H4 (cell line): ENCODE measurements at regions not wholly inside any gene's neighbourhood (a gene's known extent, or its start where the extent isn't known, plus 50 kb on each side); places are given as distances from the start of the nearest gene placed in this dataset.

Source experiments
- DNase-seq: peaks from one replicate; pipeline ENCODE4 v3.0.0-alpha.2; 2015; ENCODE audit warnings: low spot score

GRCh38 chr15:70227147-70227546 is 129.4 kb upstream of the TLE3 start:
- DNase-seq, result no peak

DNA sequence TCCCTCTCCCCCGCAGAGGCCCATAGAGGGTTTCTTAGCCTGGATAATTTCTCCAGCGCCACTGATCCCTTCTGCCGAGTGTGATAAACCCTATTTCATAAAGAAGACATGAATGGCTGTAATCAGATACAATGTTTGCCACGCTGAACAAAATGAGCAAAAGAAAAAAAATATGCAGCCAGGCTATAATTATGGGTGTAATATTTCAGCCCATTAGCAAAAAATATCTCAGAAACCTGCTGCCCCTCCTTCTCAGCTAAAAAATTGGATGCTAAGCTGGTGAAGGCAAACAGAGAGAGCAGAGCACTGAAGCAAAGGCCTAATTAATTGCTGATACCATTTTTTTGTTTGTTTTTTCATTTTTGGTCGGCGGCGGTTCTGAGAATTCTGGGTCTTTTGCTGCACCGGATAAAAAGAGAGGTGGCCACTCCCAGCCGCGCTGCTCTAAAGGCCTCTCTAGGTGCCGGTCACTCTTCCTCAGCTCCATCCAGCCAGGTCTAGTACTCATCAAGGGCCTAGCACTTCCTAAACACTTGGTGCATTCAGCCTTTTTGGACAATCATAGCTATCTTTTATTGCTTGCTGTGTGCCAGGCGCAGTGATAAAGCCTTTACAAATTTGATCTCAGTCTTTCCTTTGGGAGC is 128.7 kb upstream of the TLE3 start:
- DNase-seq, result no peak

GRCh38 chr15:70225416-70225815 is 127.7 kb upstream of the TLE3 start:
- DNase-seq, result no peak

DNA sequence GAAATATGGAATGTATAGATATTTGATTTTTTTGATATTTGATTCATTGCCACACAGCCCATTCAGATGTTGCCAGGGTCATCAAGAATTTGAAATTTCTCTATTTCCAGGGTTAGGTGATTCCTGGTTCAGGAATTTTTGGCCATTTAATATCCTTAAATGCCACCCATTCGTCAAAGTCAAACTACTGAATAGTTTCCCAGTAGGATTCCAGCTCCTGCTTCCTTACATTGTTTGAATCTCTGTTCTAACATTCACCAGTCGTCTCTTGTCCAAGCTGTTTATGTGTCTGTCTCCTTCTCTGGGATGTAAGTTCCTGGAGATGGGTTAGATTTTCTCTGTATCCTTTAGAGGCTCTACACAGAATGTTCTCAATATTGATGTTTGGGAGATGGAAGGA is 124.9 kb upstream of the TLE3 start:
- no peak for DNase-seq

DNA sequence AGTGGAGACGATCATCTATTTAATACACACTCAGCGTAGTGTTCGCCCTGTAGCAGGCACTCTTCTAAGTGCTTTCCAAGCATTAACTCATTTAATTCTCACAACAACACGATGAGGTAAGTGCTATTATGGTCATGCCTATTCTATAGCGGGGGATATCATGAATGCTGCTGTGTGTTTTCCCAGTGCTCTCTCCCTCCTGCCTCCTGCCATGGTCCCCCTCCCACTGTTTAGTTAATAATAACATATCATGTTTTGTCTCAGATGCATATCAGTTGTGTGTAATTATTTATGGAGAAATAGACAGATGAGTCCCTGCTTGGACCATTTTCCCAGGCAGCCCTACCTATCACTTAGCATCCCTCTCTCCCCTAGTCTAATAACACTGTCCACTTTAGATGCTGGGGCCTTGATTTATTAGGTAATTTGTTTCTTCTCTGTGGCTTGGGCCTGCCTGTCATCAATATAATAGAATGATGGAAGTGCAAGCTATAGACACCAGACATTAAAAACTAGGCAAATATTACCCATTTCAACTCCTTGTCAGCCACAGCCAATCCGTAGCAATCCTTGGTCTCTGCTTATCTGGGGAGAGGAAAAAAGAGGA is 122.9 kb upstream of the TLE3 start:
- no peak for DNase-seq

DNA sequence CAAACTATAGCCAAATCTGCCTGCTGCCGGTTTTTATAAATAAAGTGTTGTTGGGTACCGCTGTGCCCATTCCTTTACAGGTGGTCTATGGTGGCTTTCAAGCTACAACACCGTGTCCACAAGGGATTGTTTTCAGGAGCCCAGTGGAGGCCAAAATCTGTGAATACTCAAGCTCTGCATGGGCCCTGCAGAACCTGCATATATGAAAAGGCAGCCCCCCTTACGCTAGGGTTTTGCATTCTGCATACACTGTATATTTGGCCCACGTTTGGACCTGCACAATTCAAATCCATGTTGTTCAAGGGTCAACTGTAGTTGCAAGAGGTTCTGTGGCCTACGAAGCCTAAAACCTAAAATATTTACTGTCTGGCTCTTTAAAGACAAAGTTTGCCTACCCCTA is 122.2 kb upstream of the TLE3 start:
- no peak for DNase-seq

DNA sequence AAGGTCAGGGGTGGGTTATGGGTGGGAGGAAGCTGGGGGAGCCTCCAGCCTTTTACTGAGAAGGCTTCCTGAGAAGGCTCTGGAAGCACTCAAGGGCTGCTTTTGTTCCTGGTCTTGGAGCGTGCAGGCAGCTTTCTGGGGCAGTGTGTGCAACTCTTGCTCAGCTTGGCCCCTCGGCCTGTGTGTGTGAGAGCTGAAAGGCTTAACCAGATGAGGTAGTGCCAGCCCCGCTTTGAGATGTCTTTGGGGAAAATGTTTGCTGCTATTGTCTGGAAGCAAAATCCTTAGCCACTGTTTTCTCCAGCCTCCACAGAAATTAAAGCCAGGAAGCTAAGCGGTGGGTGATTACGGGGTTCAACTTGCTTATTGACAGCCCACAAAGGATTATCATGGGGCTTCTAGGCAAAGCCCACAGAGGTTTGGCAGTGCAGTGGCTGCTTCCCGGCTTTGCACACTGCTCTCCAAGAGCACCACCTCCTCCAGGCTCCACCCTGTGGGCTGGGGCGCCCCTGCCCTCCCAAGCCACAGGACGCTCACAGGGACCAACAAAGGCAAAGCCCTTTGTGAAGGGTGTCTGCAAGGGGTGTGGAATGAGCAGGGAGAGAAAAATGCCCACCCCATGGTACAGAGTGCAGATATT is 121.7 kb upstream of the TLE3 start:
- no peak for DNase-seq

- DNase-seq, result no peak
These were observed 119.8 kb upstream of the TLE3 start for GRCh38 chr15:70217226-70218160.

DNA sequence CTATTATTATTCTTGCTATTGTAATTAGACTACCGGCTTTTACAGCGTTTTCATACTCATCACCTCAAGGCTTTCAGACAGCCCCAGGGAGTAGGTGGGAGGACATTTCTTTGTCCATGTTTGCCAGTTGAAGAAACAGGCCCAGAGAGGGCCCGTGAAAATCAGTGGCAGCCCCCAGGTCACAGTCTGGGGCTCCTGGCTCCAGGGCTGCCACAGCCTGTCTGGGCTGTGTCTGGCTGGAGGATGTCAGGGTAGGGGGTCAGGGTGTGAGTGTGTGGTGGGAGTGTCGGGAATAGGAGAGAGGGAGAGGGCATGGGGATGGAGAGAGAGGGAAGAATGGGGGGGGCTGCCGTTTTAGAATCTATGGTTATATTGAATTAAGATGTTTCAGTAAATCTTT is 118.2 kb upstream of the TLE3 start:
- DNase-seq, result no peak

DNA sequence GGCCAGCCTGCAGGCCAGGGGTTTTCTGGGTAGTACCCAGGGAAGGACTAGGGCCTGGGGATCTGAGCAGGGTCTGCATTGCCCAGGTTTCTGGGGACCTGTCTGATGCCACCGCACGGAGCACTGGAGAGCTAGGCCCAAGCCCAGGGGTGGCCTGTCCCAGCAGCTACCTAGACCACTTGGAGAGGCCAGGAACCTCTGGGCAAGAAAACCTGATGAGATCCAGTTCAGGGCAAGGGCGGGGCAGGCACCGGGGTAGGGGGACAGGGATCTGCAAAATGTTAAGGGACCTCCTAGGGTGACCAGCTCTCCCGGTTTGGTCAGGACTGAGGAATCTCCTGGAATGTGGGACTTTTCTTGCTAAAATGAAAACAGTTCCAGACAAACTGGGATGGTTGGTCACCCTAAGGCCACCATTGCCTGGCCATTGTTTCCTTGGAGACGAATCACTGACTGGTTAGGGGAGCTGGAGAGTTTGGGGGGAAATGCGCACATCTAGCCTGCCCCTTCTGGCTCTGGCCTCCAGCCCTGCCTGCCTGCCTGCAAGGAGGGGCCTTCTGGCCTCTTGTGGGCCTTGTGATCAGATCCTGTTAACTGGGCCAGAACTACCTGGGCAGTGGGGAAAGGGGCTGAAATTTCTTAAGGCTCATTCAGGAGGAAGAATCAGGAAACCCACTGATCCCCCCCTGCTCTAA is 117.4 kb upstream of the TLE3 start:
- DNase-seq, result no peak

- no peak for DNase-seq
These were observed 116.6 kb upstream of the TLE3 start for GRCh38 chr15:70214276-70214675.

DNA sequence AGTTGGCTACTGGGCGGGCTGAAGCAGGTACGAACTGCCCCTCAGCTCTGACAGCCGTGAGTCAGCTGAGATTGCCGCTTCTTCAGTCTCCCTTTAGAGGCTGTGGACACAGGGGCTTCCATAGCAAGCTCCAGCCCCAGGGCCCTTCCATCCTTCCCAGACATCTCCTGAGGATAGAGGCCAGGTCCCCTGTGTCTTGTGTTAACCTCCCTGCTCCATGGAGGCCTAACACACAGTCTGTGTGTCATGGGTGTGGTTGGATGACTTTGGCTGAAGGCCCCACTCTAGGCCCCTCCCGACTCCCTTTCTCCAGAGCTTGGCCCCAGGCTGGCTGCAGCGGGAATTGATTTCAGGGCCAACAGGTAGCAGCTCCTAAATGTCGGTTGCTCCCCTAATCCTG is 116.1 kb upstream of the TLE3 start:
- no peak for DNase-seq

DNA sequence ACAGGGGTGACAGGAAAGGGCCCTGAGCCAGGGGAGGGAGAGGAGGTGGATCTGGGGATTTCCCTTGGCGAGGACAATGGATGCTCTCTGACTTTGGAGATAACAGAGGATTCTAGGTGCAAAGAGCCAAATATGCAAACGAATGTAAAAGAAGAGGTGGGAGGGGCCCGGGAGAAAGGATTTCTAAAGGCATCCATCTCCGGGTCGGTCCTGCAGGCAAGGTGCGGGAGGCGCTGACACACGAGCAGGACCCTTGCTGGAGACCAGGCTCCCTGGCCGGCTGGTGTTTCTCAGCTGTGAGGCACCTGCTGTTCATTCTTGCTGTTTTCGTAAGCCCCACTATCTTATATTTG is 115.2 kb upstream of the TLE3 start:
- DNase-seq, result no peak

- DNase-seq, result no peak
These were observed 114.7 kb upstream of the TLE3 start for GRCh38 chr15:70212286-70212962.

DNA sequence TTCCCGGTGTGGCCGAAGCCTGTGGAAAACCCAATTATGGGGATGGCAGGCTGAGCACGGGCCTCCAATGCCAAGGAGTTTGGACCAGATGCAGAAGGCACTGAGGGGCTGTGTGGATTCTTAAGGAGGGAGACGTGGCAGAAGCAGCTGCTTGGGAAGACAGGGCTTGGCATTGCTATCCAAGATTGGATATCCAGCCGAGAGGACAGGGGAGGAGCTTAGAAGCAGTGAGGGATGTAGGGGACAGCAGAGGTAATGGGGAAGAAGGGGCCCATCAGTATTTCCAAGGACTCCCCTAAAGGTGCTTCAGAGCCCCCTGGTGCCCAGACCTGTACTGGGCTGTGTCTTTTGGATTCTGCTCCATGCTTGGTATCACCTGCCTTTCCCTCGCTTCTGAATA is 112.8 kb upstream of the TLE3 start:
- DNase-seq, result no peak

DNA sequence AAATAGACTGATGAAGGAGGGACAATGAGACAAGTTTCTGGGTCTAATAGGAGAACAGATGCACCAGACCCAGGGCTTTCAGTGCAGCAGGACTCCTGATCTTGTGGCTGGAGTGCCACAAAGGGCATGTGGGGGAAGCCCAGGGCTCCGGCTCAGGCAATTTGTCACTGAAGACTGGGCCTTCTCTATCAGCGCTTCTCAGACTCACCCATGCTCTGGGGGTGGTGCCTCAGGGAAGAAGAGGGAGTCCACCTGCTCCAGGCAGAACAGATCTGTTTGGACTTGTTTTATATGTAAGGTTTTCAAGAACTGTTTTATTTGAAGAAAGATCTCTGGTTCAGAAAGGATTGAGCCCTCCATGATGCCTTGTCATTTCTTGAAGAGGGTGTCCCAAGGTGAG is 112.4 kb upstream of the TLE3 start:
- DNase-seq, result no peak

DNA sequence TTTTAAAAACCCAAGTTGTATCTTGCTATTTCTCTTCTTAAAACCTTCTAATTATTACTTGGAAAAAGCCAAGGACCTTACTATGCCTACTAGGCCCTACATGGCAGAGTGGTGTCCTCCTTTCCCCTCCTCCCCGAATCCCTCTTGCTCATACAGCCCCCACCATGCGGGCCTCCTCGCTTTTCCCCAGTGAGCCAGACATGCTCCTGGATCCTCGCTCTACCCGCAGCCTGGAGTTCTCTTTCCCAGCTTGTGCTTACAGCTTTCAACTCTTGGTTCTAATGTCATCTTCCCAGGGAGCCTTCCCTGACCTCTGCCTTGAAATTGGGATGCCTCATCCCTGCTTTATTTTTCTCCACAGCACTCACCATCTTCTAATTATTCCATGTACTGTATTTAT is 111.8 kb upstream of the TLE3 start:
- DNase-seq, result no peak

- DNase-seq, result no peak
These were observed 110.6 kb upstream of the TLE3 start for GRCh38 chr15:70208332-70208731.

DNA sequence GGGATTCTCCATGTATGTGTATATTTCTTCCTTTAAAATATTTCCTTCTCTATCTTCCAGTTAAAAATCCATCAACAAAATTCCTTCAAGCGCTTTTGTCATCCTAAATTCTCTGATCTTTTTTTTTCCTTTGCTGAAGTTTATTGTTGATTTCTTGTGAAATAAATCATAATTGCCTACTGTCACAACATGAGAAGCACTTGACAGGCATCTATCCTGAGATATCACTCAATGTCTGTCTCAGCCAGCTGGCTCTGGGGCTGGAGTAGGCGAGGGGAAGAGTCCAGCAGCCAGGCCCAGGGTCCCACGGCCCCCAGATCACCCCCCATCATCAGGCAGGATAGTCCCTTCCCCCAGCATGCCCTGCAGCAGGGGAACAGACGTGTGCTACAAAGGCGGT is 109.0 kb upstream of the TLE3 start:
- no peak for DNase-seq

DNA sequence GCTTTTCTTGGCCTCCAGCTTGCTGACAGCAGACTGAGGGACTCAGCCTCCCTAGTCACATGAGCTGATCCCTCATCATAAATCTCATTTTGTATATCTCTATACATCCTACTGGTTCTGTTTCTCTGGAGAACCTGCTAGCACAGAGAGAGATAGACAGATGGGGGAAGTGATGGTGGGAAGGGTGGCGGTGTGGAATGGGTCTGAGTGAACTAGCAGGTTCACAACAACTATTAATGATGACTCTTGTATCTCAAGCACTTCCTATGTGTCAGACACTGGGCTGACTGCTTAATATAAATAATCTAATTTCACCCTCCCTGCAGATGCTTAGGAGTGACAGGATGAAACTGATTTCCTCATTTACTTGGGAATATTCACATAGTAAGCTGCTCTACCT is 106.9 kb upstream of the TLE3 start:
- DNase-seq, result no peak

DNA sequence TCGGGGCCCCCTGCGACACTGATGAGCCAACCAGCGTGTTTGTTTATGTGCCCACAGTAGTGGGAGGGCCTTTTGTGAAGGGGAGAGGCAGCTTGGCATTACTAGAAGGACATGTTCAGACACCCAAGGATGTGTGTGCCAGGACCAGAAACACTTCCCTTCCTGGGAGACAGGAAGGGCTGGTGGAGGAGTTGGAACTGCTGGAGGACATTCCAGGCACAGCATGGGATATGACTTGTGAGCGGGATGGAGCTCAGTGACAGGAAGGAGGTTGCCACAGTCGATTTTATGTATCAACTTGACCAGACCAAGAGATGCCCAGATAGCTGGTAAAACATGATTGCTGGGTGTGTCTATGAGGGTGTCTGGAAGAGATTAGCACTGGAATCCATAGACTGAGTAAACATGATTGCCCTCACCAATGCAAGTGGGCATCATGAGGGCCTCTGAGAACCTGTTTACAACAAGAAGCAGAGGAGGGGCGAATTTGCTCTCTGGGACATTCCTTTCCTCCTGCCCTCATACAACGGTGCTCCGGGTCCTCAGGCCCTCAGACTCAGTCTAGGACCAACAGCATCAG is 106.4 kb upstream of the TLE3 start:
- DNase-seq, result no peak
